ENCODE measurements at regions not wholly inside any gene's neighbourhood (a gene's known extent, or its start where the extent isn't known, plus 50 kb on each side); places are given as distances from the start of the nearest gene placed in this dataset.
A peak's percentile ranks its signal among the peaks of the same experiment; 100 is the strongest.

- Histone ChIP-seq H3K9me3 (ENCODE audit: control insufficient read depth, insufficient read depth, low read depth, low read length) (no peaks in the 10 kb centered on the region), H3K4me3 (ENCODE audit: low read depth, low read length) (no peak overlapping the region), H3K27ac (ENCODE audit: extremely low read depth, low read depth, low read length) (no peak overlapping the region), H3K4me1 (ENCODE audit: control insufficient read depth, insufficient read depth, low read length) (no peaks in the 10 kb centered on the region; the same call in 1 of the 2 replicates), H3K36me3 (ENCODE audit: control insufficient read depth in 2 of 2, insufficient read depth in 1 of 2, low read length in 2 of 2) (no peaks in the 10 kb centered on the region)
- ChIA-PET CTCF (interaction anchor here (0.5 to 1.3 kb wide), 24 partner anchors 8 to 1772 kb away, joined by 3 to 8 read pairs (median 3); no protein-coding TSS in a partner anchor), POLR2A (no interaction called here)
- TF ChIP-seq ZNF2 (tag by site-specific recombination; IDR thresholded peaks at IDR 0.05) (no peak), SP2 (tag by site-specific recombination; IDR thresholded peaks at IDR 0.05) (no peak), ZSCAN5A (tag by site-specific recombination; IDR thresholded peaks at IDR 0.05) (no peak), KLF8 (tag by site-specific recombination; IDR thresholded peaks at IDR 0.05) (no peak), ZNF48 (tag by site-specific recombination; IDR thresholded peaks at IDR 0.05) (no peak), ZNF16 (tag by site-specific recombination; IDR thresholded peaks at IDR 0.05; ENCODE audit: low read depth) (no peak), ZNF239 (tag by site-specific recombination; IDR thresholded peaks at IDR 0.05) (no peak), ZNF146 (tag by site-specific recombination; IDR thresholded peaks at IDR 0.05) (no peak)
Observed at GRCh38 chr2:56130463-56131070, 53.2 kb upstream of the CCDC85A start.

- TF ChIP-seq ZBTB17 (tag by site-specific recombination; IDR thresholded peaks at IDR 0.05) (peak; percentile 29; the same call in 1 of the 2 replicates), ZNF548 (tag by site-specific recombination; IDR thresholded peaks at IDR 0.05) (no peak), PRDM1 (tag by site-specific recombination; IDR thresholded peaks at IDR 0.05) (peak; percentile 47; the same call in 1 of the 2 replicates), ZNF155 (tag by site-specific recombination; IDR thresholded peaks at IDR 0.05) (no peak), CTCF (tag by site-specific recombination; IDR thresholded peaks at IDR 0.05) (0 out of 2 replicates have a peak, but pooled peaks have one; percentile 32), ZNF654 (tag by site-specific recombination; IDR thresholded peaks at IDR 0.05; ENCODE audit: low read depth) (peak; percentile 77), ZNF518A (tag by site-specific recombination; conservative IDR thresholded peaks at IDR 0.05; ENCODE audit: low read depth) (no peak)
- CTCF ChIA-PET: no interaction called here
- Histone ChIP-seq H3K27ac (ENCODE audit: extremely low read depth, low read depth, low read length) (no peak overlapping the region), H3K36me3 (ENCODE audit: control insufficient read depth in 2 of 2, insufficient read depth in 1 of 2, low read length in 2 of 2) (no peaks in the 10 kb centered on the region), H3K4me3 (ENCODE audit: low read depth, low read length) (no peak overlapping the region), H3K9me3 (ENCODE audit: control insufficient read depth, insufficient read depth, low read depth, low read length) (no peaks in the 10 kb centered on the region), H3K4me1 (ENCODE audit: control insufficient read depth, insufficient read depth, low read length) (no peaks in the 10 kb centered on the region; the same call in 1 of the 2 replicates)
- POLR2A ChIA-PET: no interaction called here
Observed at GRCh38 chr2:56132138-56132537, 51.7 kb upstream of the CCDC85A start.
